ENCODE measurements at regions not wholly inside any gene's neighbourhood (a gene's known extent, or its start where the extent isn't known, plus 50 kb on each side); places are given as distances from the start of the nearest gene placed in this dataset.

GRCh38 chr17:53391197-53391596, 431.5 kb upstream of the KIF2B start:
- H3K27ac ChIP-seq: no peak overlapping the region
- no peaks in the 10 kb centered on the region for H4K20me1 ChIP-seq (ENCODE audit: insufficient read depth)
- no peaks in the 10 kb centered on the region for H3K27me3 ChIP-seq (ENCODE audit: insufficient read depth, low read depth)
- no peaks in the 10 kb centered on the region for H3K36me3 ChIP-seq (ENCODE audit: insufficient read depth)
- H3K4me1 ChIP-seq (ENCODE audit: low read depth, poor library complexity, severe bottlenecking): no peaks in the 10 kb centered on the region
- H3K4me2 ChIP-seq: no peak overlapping the region
- no peak overlapping the region for H3K9ac ChIP-seq
- H3K4me3 ChIP-seq (IDR thresholded peaks at IDR 0.05; ENCODE audit: insufficient read depth, low read depth, low read length): no peak overlapping the region
- no peak overlapping the region for H2AFZ ChIP-seq (ENCODE audit: low read depth)
- TF ChIP-seq, protein P1, sequence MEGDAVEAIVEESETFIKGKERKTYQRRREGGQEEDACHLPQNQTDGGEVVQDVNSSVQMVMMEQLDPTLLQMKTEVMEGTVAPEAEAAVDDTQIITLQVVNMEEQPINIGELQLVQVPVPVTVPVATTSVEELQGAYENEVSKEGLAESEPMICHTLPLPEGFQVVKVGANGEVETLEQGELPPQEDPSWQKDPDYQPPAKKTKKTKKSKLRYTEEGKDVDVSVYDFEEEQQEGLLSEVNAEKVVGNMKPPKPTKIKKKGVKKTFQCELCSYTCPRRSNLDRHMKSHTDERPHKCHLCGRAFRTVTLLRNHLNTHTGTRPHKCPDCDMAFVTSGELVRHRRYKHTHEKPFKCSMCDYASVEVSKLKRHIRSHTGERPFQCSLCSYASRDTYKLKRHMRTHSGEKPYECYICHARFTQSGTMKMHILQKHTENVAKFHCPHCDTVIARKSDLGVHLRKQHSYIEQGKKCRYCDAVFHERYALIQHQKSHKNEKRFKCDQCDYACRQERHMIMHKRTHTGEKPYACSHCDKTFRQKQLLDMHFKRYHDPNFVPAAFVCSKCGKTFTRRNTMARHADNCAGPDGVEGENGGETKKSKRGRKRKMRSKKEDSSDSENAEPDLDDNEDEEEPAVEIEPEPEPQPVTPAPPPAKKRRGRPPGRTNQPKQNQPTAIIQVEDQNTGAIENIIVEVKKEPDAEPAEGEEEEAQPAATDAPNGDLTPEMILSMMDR (conservative IDR thresholded peaks at IDR 0.05; ENCODE audit: low read depth, low read length): no peak
- H3K79me2 ChIP-seq (ENCODE audit: insufficient read depth, low read depth): no peaks in the 10 kb centered on the region

GRCh38 chr17:53390575-53390974, 432.2 kb upstream of the KIF2B start:
- H2AFZ ChIP-seq (ENCODE audit: low read depth): no peak overlapping the region
- no peaks in the 10 kb centered on the region for H3K27me3 ChIP-seq (ENCODE audit: insufficient read depth, low read depth)
- no peak overlapping the region for H3K4me3 ChIP-seq (IDR thresholded peaks at IDR 0.05; ENCODE audit: insufficient read depth, low read depth, low read length)
- no peaks in the 10 kb centered on the region for H3K79me2 ChIP-seq (ENCODE audit: insufficient read depth, low read depth)
- H4K20me1 ChIP-seq (ENCODE audit: insufficient read depth): no peaks in the 10 kb centered on the region
- H3K4me2 ChIP-seq: no peak overlapping the region
- H3K9ac ChIP-seq: no peak overlapping the region
- H3K36me3 ChIP-seq (ENCODE audit: insufficient read depth): no peaks in the 10 kb centered on the region
- no peaks in the 10 kb centered on the region for H3K4me1 ChIP-seq (ENCODE audit: low read depth, poor library complexity, severe bottlenecking)
- no peak overlapping the region for H3K27ac ChIP-seq
- TF ChIP-seq, protein P1 (conservative IDR thresholded peaks at IDR 0.05; ENCODE audit: low read depth, low read length): no peak

DNA sequence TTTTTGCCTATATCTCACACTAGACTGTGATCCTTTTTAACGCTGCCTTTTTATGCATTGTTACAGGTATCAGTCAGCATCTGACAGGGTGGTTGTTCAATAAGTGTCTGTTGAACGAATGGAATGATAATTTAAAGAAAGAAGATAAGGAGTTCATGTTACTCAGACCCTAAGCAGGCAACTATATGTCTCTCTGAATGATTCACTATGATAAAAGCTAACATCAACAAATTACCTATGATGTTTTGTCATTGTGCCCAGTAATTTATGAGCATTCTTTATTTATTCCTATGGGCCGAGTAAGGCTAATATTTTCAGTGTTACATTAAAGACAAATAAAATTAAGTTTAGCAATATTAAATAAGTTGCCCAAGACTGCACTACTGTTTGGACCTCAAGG, 435.0 kb upstream of the KIF2B start:
- Histone ChIP-seq H2AFZ (ENCODE audit: low read depth) (no peak overlapping the region), H3K4me1 (ENCODE audit: low read depth, poor library complexity, severe bottlenecking) (no peaks in the 10 kb centered on the region), H4K20me1 (ENCODE audit: insufficient read depth) (no peaks in the 10 kb centered on the region), H3K9ac (no peak overlapping the region), H3K27me3 (ENCODE audit: insufficient read depth, low read depth) (no peaks in the 10 kb centered on the region), H3K4me2 (no peak overlapping the region), H3K4me3 (IDR thresholded peaks at IDR 0.05; ENCODE audit: insufficient read depth, low read depth, low read length) (no peak overlapping the region), H3K27ac (no peak overlapping the region), H3K36me3 (ENCODE audit: insufficient read depth) (no peaks in the 10 kb centered on the region), H3K79me2 (ENCODE audit: insufficient read depth, low read depth) (no peaks in the 10 kb centered on the region)
- TF ChIP-seq, protein P1 (conservative IDR thresholded peaks at IDR 0.05; ENCODE audit: low read depth, low read length): no peak

DNA sequence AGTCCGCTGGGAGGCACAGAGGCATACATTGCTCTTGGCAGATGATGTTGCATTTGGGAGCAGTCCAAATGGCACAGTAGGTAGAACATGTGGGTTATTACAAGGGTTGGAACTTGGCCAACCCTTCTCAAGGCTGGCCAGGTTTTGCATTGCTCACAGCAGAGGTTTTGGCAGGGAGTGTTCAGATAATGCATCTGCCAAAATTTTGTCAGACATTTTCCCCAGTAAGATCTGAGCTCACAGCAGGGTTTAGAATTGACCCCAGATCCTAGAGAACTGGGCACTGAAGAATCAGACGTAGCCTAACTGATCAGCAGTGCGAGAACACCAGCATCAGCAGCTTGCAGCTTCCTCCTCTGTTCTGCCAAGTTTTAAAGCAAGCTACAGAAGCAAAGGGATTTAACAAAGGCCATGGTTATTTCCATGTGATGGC, 468.8 kb upstream of the KIF2B start:
- H3K4me3 ChIP-seq (IDR thresholded peaks at IDR 0.05; ENCODE audit: insufficient read depth, low read depth, low read length): no peak overlapping the region
- no peak overlapping the region for H2AFZ ChIP-seq (ENCODE audit: low read depth)
- TF ChIP-seq, protein P1 (conservative IDR thresholded peaks at IDR 0.05; ENCODE audit: low read depth, low read length): no peak

More for the DNA sequence above, 468.8 kb upstream of the KIF2B start:
- Histone ChIP-seq H3K4me1 (ENCODE audit: low read depth, poor library complexity, severe bottlenecking) (no peaks in the 10 kb centered on the region), H3K27ac (no peak overlapping the region), H3K9ac (no peak overlapping the region), H3K4me2 (no peak overlapping the region), H3K79me2 (ENCODE audit: insufficient read depth, low read depth) (no peaks in the 10 kb centered on the region), H3K36me3 (ENCODE audit: insufficient read depth) (no peaks in the 10 kb centered on the region), H4K20me1 (ENCODE audit: insufficient read depth) (no peaks in the 10 kb centered on the region), H3K27me3 (ENCODE audit: insufficient read depth, low read depth) (no peaks in the 10 kb centered on the region)
